Adrenal gland (tissue), 5 donors: ENCODE measurements at regions not wholly inside any gene's neighbourhood (a gene's known extent, or its start where the extent isn't known, plus 50 kb on each side); places are given as distances from the start of the nearest gene placed in this dataset.

Experiments
- CTCF ChIP-seq, 6 experiments: fragments of 450-650 bp in 4 of 6; fragments of 200-600 bp in 2 of 6; sonication (generic) in 1 of 6; IDR thresholded peaks; 1 replicate in 5 of 6; 2 replicates in 1 of 6; pipeline versions ENCODE4 v1.5.1 to v1.8.0; 2016 to 2021; ENCODE audit warnings: antibody characterized with exemption in 6 of 6, mild to moderate bottlenecking in 2 of 6, moderate library complexity in 1 of 6
- POLR2A ChIP-seq, 2 donors: fragments of 450-650 bp; IDR thresholded peaks; one replicate each; pipeline ENCODE4 v1.6.1; 2017; ENCODE audit warnings: antibody characterized with exemption in 2 of 2, mild to moderate bottlenecking in 2 of 2, moderate library complexity in 1 of 2
- donor health status: DM: no; HTN: no; CAD: no.

DNA sequence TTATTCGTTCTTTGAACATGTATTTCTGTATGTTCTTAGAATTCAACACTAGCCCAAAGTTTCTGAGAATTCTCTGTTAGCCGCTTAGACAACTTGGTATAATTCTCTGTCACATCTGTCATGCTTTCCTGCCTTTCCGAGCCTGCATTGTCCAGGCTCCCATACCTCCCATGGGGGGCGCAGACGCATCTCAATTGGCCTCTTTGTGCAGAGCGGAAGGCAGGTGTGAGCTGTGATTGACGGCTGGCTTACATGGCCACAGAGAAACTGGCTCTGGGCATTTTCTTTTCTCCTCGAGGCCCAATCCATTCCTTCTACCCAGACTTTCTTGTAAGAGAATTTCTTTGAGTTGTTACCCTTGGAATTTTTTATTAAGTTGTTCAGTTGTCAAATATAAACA is 132.7 kb upstream of the SESN3 start:
- TF ChIP-seq CTCF (IDR thresholded peaks at IDR 0.05): no peak
- no peak for TF ChIP-seq POLR2A (IDR thresholded peaks at IDR 0.05)
